SKM-1 (cell line): ENCODE measurements at regions not wholly inside any gene's neighbourhood (a gene's known extent, or its start where the extent isn't known, plus 50 kb on each side); places are given as distances from the start of the nearest gene placed in this dataset.

Source experiments
- DNase-seq: peaks from one replicate; lab custom pipeline; 2025; ENCODE audit not compliant: unreplicated experiment; lab: John Stamatoyannopoulos, UW

DNA sequence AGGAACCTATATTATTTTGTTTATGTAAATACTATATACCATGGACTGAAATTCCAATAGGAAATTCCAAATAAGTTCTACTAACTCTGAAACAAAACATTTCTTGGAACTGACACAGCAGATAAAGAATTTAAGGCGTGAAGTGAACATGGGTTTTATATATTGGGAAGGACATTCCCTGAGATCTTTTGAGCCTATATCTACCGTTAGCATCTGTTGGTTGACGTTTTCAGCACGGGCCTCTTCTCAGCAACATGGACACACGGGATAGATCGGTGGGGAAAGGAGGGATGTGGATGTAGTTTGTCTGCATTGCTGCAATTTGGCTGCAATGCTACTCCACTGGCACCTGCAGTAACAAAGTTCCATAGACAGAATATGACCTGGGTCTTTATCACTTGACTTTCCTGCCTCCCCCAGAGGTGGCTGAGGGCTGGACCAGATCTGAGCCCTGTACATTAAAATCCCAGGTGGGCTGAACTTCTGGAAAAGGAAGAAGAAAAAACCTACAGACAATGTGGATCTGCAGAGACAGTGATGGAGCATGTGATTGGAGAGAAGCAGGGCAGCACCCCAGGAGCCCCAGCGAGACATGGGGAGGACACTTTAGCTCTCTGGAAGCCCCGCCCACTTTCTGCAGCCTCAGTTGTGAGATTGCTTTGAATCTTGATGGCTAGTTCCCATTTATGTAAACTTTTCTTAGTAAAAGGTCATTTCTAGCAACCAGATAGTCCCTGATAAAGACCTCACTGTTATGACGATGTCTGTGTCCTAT, 91.2 kb upstream of the CPEB4 start:
- DNase-seq = no peak

DNA sequence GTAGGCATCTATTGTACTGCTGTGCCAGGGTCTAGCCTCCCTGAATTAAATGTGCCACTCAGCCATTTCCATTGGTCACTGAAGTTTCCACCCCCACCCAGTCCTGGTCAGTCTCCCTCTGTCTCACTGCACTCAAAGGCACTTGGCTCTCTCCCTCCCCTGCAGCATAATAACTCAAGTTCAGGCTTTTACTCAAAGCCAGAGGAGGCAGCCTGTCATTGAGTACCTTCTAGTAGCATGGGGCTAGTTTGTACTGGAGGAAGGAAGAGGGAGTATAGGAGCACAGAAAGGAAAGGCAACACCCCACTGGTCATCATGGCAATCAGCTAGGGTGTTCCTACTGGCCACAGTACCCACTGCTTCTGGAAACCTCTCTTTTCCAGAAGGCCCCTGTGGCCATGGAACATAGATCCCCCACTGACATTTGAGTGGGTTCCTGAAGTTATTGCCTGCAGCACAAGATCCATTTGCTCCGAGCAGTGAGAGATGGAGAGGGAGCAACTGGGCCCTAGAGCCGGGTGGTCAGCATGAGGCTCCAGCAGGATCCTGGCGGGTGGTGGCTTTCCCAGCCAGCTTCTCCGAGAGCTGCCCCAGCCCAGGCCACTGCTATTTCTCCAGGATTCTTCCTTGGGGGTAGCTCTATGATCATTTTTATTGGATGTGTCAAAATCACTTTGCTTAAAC, 89.9 kb upstream of the CPEB4 start:
- no peak for DNase-seq

DNA sequence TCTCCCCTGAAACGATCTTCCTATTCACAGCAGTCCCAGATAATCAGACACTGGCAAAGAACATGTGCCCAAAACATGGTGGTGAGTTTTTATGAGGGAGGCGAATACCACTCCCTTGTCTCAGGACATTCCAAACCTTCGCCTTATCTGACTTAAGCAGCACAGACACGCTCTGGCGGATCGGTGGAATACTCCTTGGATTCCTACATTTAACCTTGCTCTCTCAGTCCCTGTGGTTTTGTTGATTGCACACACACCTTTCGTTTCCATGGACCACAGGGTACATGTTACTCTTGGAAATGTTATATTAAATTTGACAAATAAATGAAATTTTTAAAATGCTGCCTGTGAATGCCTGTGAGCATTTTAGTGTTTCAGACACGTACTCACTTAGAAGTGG, 87.8 kb upstream of the CPEB4 start:
- no peak for DNase-seq

DNA sequence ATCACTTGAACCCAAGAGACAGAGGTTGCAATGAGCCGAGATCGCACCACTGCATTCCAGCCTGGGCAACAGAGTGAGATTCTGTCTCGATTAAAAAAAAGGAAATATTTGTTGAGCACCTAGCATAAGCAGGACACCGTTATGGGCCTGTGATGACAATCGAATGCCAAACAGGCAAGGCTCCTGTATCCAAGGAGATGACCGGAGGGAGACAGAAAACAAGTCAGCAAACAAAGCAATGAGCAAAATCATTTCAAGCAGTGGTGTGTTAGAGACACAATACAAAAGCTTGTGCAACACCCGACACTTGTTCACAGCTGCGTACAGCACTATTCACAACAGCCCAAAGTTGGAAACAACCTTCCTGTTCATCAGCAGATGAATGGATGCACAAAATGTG, 87.1 kb upstream of the CPEB4 start:
- DNase-seq = no peak

DNA sequence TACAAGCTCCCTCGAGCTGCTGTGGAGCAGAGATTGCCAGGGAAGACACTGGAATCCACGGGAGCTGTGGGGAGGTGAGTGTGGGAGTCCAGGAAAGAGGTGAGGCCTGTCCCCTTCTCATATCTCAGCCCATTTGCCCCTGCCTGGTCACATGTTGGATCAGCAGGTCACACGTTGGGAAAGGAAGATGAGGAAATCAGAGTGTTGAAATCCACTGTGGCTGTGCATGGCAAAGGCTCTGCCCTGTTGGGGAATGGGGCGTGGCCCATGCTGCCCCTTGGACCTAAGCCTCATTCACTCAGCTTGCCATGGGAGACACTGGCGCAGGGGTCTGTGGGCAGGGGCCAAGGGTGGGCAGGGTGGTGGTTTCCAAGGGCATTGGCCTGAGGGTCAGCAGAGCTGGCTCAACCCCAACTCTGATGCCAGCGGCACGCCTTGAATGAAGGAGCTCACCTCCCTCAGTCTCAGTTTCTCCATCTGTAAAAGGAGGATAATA, 85.4 kb upstream of the CPEB4 start:
- peak; percentile 91 for DNase-seq

DNA sequence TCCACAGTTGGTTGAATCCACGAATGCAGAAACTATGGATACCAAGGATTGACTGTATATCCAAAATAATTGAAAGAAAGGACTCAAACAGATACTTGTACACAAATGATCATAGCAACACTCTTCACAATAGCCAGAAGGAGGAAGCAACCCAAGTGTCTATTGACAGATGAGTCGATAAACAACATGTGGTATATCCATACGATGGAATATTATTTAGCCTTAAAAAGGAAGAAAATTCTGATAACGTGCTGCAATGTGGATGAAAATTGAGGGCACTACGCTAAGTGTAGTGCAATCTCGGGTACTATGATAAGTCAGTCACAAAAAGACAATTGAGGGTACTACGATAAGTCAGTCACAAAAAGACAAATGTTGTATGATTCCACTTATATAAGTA, 83.6 kb upstream of the CPEB4 start:
- DNase-seq = no peak

DNA sequence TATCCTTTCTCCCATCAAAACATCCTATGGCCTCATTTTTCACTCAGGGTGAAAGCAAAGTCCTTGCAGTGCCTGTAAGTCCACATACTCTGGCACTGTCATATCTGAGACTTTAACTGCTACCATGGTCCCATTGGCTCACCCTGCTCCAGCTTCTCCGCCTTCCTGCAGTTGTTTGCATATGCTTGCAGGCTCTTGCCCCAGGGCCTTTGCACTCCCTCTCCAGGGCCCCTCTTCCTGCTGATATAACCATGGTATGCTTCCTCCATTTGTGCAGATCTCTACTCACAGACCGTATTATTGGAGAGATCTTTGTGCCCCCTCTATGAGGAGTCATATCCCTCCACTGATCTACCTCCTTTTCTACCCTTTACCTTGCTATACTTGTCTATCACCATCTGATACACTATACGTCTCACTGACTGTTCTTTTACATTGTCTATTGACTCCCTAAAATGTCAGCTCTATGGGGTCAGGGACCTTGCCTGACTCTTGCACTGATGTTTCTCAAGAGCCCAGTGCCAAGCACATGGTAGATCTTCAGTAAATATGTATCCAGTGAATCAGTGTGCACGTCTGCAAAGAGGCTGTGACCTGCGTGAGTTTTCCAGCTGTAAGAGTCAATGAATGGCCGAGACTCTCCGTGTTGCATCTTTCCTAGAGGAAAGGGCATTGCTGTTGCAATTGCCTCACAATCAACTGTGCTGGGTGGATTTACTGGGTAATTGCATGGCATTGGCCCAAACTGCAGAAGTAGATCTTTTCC, 81.7 kb upstream of the CPEB4 start:
- DNase-seq = no peak

DNA sequence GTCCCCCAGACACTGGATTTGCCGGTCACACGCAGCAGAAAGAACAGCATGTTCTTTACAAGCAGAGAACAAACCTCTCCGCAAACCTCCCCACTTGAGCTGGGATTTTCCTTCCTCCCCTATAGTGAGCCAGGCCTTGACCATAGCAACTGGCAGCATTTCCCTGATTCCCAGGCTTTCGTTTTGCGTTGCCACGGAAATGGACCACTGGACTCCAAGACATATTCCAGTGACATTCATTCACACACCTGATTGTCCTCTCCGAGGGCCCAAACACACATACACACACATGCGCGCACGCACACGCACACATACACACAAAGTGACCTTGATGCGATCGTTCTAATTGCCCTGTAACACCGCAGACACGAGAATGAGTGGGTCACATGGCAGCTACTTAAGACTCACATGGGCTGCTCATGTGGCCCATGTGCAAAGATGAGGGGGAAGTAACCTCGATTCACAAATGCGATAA, 80.9 kb upstream of the CPEB4 start:
- no peak for DNase-seq

DNA sequence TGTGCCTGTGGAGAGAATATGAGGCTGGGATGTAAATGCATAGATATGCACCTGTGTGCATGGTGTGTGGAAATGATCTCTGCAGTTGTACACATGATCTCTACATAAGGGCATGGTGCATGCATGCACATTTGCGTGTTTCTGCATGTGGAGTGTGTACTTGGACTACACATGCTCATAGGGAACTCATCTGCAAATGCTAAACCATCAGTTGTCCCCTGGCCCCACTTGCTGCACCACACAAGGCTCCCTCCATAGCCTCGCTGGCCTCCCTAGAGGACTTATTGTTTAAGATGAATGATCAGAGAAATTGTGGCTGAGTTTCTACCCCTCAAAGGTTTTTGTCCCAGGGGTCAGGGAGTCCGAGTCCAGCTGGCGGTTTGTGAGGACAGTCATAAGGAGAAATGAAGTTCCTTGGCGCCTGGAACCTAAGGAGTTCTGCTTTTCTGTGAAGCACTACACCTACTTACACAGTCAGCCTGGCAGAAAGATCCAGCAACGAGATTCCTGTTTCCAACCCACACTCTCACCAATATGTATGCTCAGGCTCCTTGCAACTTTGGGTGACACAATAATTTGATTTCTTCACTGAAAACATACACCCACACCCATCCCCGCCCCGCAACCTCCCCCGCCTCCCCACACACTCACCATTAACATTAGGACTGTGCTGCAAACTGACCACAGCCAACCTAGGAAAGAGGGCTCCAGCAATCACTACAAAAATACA, 79.9 kb upstream of the CPEB4 start:
- peak; percentile 68 for DNase-seq

DNA sequence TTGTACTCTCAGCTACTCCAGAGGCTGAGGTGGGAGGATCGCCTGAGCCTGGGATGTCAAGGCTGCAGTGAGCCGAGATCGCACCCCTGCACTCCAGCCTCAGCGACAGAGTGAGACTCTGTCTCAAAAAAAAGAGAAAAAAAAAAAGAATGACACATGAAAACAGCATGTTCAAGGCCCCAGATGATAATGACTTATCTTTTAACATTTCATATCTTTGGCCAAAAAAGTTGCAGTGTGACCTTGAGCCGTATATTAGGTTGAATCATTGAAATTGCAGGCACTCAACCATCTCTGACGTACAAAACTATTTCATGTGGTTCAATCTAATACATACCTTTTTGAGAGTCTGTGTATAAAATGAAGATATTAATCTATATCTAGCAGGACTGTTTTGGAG, 79.1 kb upstream of the CPEB4 start:
- no peak for DNase-seq

DNA sequence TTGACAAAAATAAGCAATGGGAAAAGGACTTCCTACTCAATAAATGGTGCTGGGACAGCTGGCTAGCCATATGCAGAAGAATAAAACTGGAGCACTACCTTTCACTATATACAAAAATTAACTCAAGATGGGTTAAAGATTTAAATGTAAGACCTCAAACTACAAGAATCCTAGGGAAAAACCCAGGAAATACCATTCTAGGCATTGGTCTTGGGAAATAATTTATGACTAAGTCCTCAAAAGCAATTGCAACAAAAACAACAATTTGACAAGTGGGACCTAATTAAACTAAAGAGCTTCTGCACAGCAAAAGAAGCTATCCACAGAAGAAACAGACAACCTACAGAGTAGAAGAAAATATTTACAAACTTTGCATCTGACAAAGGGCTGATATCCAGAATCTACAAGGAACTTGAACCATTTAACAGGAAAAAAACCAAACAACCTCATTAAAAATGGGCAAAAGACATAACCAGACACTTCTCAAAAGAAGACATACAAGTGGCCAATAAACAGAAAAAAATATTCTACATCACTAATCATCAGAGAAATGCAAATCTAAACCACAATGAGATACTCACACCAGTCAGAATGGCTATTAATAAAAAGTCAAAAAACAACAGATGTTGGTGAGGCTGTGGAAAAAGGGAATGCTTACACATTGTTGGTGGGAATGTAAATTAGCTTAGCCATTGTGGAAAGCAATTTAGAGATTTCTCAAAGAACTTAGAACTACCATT, 75.2 kb upstream of the CPEB4 start:
- no peak for DNase-seq

DNA sequence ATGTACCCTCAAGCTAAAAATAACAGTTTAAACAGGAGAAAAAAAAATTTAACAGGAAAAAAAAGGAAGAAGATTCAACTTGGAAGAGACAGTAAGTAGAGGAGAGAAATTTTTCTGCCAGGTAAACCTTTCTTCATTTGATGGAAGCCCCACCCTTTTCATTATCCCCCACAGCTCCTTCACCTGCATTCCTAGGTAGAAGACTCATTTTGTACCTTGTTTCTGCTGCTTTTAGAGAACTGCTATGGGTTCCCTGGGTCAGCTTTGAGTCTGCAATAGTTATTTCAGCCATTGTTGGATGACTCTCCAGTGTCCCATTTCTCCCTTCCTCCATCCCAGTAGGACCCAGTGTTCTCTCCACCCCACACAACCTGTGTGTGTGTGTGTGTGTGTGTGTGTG, 74.1 kb upstream of the CPEB4 start:
- no peak for DNase-seq

DNA sequence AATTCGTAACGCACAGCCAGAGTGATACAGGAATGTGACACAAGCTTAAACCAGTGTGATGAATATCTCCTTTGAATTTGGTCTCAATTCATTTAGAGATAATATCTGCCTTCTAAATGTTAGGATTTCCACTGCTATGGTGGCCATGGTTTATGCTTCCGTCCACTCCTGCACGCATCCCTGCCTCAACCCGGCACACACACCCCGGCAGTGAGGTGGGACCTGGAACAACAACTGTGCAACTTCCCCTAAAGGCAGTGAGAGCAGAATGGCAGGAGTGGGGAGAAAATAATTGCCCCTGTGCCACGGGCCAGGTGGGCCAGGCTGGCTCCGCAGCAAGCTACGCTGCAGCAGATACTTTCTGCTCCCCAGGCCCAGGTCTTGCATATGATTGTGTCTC, 72.6 kb upstream of the CPEB4 start:
- DNase-seq = no peak

DNA sequence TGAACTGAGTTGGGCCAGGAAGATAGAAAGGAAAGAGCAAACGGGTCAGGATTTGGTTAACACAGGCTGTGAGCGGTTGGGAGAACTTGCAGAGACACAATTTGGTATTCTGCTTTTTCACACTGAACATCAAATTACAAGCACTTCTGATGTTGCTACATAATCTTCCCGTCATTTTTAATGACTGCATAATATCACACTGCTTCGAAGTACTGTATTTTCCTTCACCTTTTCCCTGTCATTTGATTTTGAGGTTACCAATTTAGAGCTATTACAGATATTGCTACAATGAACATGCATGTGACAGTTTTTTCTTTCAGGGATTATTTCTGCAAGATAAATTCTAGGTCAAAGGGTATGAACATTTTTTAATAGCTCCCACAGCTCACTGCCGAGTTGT, 71.4 kb upstream of the CPEB4 start:
- no peak for DNase-seq

DNA sequence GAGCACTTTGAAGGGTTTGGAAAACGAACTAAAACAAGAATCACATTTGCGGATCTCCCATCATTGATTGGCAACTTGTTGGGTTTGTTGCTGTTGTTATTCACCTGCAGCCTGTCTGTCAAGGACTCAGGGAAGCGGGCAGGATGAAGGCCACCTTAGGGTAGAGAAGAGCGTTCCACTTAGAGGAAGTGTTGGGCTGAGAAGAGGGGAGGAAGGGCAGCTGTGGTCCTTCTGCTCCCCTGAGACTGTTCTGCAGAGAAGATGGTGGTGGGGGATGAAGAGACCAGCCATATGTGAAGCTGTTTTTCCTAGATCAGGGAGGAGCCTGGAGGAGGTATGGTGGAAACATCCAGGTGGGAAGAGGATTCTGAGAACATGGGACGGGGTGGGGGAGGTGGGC, 70.6 kb upstream of the CPEB4 start:
- no peak for DNase-seq

DNA sequence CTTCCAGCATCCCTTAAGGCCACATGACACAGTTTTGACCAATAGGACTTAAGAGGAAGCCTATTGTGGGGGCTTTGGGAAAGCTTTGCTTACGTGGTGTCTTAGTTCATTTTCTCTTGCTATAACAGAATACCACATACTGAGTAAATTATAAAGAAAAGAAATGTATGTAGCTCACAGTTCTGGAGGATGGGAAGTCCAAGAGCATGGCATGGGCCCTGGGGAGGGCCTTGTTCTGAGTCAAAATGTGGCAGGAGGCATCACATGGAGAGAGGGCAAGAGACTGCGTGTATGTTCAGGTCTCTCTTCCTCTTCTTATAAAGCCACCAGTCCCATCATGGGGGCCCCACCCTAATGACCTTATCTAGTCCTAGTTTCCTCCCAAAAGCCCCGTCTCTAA, 68.6 kb upstream of the CPEB4 start:
- DNase-seq = no peak

DNA sequence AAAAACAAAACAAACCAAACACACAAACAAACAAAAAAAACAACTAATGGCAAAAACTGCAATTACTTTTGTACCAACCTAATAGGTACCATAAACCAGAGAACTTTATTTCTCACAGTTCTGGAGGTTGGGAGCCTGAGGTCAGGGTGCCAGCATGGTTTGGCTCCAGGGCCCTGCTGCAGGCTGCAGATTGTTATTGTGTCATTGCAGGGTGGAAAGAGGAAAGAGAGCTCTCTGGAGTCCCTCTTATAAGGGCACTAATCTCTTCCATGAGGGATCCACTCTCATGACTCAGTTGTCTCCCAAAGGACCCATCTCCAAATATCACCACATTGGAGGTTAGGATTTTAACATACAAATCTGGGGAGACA, 64.9 kb upstream of the CPEB4 start:
- no peak for DNase-seq

DNA sequence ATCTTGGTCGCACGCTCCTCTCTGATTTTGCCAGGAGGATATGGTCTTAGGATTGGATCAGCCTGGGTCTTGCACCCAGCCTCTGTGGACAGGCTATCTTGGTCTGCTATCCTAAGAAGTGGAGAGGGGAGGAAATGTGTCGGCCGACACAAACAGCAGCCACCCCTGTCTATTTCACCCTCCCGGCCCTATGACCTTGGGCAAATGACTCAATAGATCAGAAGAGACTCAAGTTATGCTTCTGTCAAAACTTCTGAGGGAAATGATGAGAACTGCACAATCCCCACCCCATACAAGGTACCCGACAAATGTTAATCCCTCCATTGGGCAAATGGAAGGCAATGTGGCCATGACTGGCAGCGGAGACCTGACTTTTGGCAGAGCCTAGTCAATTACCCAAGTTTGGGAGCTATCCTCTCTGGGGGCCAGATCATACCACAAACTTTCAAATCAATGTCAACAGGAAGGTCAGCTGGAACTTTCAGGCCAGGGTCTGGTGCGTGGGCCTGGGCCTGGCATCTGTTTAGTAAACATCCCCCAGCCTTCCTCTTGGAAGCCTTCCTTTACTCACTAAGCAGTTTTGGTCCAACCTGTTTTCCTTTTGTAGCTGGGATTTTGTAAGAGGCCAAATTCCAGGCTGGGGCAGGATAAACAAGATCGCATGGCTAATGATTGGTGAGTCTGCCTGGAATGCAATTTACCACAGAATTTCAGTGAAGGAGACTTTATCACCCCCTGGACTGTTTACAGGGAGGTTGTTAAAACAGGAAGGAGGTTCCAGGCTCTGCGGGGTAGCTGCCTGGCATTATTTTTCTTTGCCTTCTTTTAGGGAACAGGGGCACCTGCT, 64.2 kb upstream of the CPEB4 start:
- DNase-seq = no peak

DNA sequence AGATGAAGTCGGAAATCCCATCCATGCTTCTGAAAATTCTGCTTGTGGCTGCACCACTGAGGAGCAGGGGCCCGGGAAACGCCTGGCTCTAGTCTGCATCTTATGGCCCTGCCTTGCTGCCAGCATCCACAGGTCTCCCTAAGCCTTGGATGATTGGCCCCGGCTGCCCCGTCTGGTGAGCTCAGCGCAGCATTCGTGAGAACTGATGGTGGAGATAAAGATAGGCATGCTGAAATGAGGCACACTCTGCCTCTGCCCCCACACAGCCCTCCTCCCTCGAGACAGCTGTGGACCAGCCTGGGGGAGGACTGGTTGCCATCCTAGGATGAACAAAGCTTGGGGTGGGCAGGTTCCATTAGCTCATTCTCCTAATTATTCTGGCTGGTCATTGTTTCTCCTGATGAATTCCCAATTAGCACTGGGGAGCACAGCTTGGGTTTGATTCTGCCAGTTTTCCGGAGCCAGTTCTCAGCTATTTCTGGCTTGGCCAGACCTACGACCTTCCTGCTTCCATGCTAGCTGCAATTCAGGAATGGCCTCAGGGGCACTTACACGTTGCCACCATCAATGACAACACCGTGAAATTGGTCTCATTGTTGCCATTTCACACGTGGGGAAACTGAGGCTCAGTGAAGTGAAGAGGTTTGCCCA, 62.8 kb upstream of the CPEB4 start:
- no peak for DNase-seq
